H1 (cell line): ENCODE measurements at regions not wholly inside any gene's neighbourhood (a gene's known extent, or its start where the extent isn't known, plus 50 kb on each side); places are given as distances from the start of the nearest gene placed in this dataset.
A peak's percentile ranks its signal among the peaks of the same experiment; 100 is the strongest.

ENCODE experiments used
- CTCF ChIA-PET: fragments of 300-600 bp; sonication (Branson Sonifier 250); formaldehyde crosslinking; loops from one replicate; lab custom pipeline; 2021; ENCODE audit not compliant: partially characterized antibody; lab: Charles Lee
- POLR2A ChIA-PET: fragments of 300-600 bp; sonication (Branson Sonifier 250); formaldehyde crosslinking; loops from one replicate; lab custom pipeline; 2021; ENCODE audit warnings: inconsistent platforms; ENCODE audit not compliant: partially characterized antibody; lab: Charles Lee
- DNase-seq, 2 experiments: peaks; one replicate each; pipeline versions ENCODE4 v3.0.0 to v3.0.0-alpha.2; 2010 to 2022; ENCODE audit warnings: low spot score in 2 of 2, low read depth in 1 of 2, mixed read lengths in 1 of 2
- FAIRE-seq: peaks from 2 replicates; lab custom pipeline; 2011; peaks lifted over from hg19 to GRCh38; lab: Jason Lieb, UNC
- H2AFZ ChIP-seq: 2 replicates; pipeline ENCODE4 v1.8.1; 2012; ENCODE audit warnings: low read length, inconsistent platforms
- H2AK5ac ChIP-seq: 2 replicates; pipeline ENCODE4 v1.6.1; 2013; ENCODE audit warnings: low read depth, low read length
- H2BK120ac ChIP-seq: replicated peaks from 2 replicates; pipeline ENCODE3; 2013; ENCODE audit warnings: low read depth, low read length, inconsistent platforms
- H2BK12ac ChIP-seq: 2 replicates; pipeline ENCODE4 v1.6.1; 2013; ENCODE audit warnings: low read depth, low read length
- H2BK15ac ChIP-seq: 2 replicates; pipeline ENCODE4 v1.6.1; 2013; ENCODE audit warnings: low read length
- H2BK20ac ChIP-seq: 2 replicates; pipeline ENCODE4 v1.6.1; 2013; ENCODE audit warnings: low read length
- H2BK5ac ChIP-seq: 2 replicates; pipeline ENCODE4 v1.6.1; 2013; ENCODE audit warnings: low read depth, low read length
- H3K14ac ChIP-seq: 2 replicates; pipeline ENCODE4 v1.6.1; 2013; ENCODE audit warnings: inconsistent platforms; ENCODE audit not compliant: insufficient read length
- H3K18ac ChIP-seq: 2 replicates; pipeline ENCODE4 v1.6.1; 2013; ENCODE audit warnings: low read length; ENCODE audit errors: extremely low read depth
- H3K23ac ChIP-seq: 2 replicates; pipeline ENCODE4 v1.6.1; 2013; ENCODE audit warnings: inconsistent platforms; ENCODE audit not compliant: insufficient read length
- H3K23me2 ChIP-seq: 2 replicates; pipeline ENCODE4 v1.6.1; 2013; ENCODE audit warnings: low read depth, low read length
- H3K27ac ChIP-seq: 2 replicates; pipeline ENCODE4 v1.6.1; 2011; ENCODE audit warnings: low read depth, low read length, inconsistent platforms
- H3K27me3 ChIP-seq, 4 experiments: replicated peaks in 1 of 4; 1 replicate in 1 of 4; 2 replicates in 3 of 4; pipeline versions ENCODE4 v1.6.1 to v1.8.1; 2011 to 2013; ENCODE audit warnings: low read length in 3 of 4, mild to moderate bottlenecking in 3 of 4, inconsistent platforms in 2 of 4, mixed read lengths in 2 of 4, moderate library complexity in 1 of 4; ENCODE audit not compliant: control insufficient read depth in 3 of 4, insufficient read depth in 3 of 4; ENCODE audit errors: extremely low read depth in 1 of 4
- H3K36me3 ChIP-seq, 4 experiments: 2 replicates each; pipeline versions ENCODE4 v1.6.1 to v1.8.1; 2011 to 2013; ENCODE audit warnings: mild to moderate bottlenecking in 4 of 4, low read length in 3 of 4, moderate library complexity in 2 of 4, control low read depth in 1 of 4, inconsistent platforms in 1 of 4; ENCODE audit not compliant: insufficient read depth in 4 of 4, control insufficient read depth in 2 of 4
- H3K4ac ChIP-seq: replicated peaks from 2 replicates; pipeline ENCODE3; 2013; ENCODE audit warnings: low read length, low read depth, mixed read lengths, inconsistent platforms; ENCODE audit not compliant: insufficient read length
- H3K4me1 ChIP-seq, 4 experiments: replicated peaks in 1 of 4; 1 replicate in 1 of 4; 2 replicates in 3 of 4; pipeline versions ENCODE4 v1.6.1 to v1.8.1; 2011 to 2013; ENCODE audit warnings: low read length in 3 of 4, inconsistent platforms in 2 of 4, mixed read lengths in 1 of 4; ENCODE audit not compliant: insufficient read depth in 4 of 4, control insufficient read depth in 3 of 4
- H3K4me2 ChIP-seq, 2 experiments: 2 replicates each; pipeline versions ENCODE4 v1.6.1 to v1.8.1; 2011 to 2013; ENCODE audit warnings: low read depth in 2 of 2, low read length in 2 of 2, control low read depth in 1 of 2, inconsistent platforms in 1 of 2, mild to moderate bottlenecking in 1 of 2; ENCODE audit not compliant: insufficient read depth in 1 of 2
- H3K4me3 ChIP-seq, 4 experiments: fragments of 200-600, 300-600 bp in 1 of 4; sonication (generic), shearing (Covaris generic), sonication (Bioruptor Twin) in 1 of 4; 2 replicates each; pipeline versions ENCODE4 v1.5.1 to v1.8.1; 2011 to 2016; ENCODE audit warnings: low read length in 4 of 4, low read depth in 3 of 4, control low read depth in 2 of 4, inconsistent platforms in 2 of 4, mild to moderate bottlenecking in 2 of 4, mixed read lengths in 1 of 4, moderate library complexity in 1 of 4; ENCODE audit not compliant: insufficient read depth in 2 of 4; ENCODE audit errors: extremely low read depth in 1 of 4
- H3K56ac ChIP-seq: replicated peaks from 2 replicates; pipeline ENCODE3; 2013; ENCODE audit warnings: low read depth, mild to moderate bottlenecking, mixed read lengths, low read length, inconsistent platforms; ENCODE audit not compliant: insufficient read length
- H3K79me1 ChIP-seq: 2 replicates; pipeline ENCODE4 v1.6.1; 2013; ENCODE audit warnings: low read depth, low read length, control low read depth
- H3K79me2 ChIP-seq, 2 experiments: 2 replicates each; pipeline versions ENCODE4 v1.6.1 to v1.8.1; 2012 to 2013; ENCODE audit warnings: low read length in 2 of 2, mild to moderate bottlenecking in 2 of 2, inconsistent platforms in 1 of 2; ENCODE audit not compliant: insufficient read depth in 2 of 2, control insufficient read depth in 1 of 2
- H3K9ac ChIP-seq, 4 experiments: replicated peaks in 1 of 4; 1 replicate in 1 of 4; 2 replicates in 3 of 4; pipeline versions ENCODE4 v1.6.1 to v1.8.1; 2011 to 2013; ENCODE audit warnings: low read depth in 3 of 4, low read length in 3 of 4, control low read depth in 2 of 4, mild to moderate bottlenecking in 2 of 4, moderate library complexity in 2 of 4, inconsistent platforms in 1 of 4; ENCODE audit errors: extremely low read depth in 1 of 4
- H3K9me3 ChIP-seq, 2 experiments: 2 replicates each; pipeline versions ENCODE4 v1.6.1 to v1.8.1; 2012 to 2013; ENCODE audit warnings: mild to moderate bottlenecking in 2 of 2, moderate library complexity in 2 of 2, control low read depth in 1 of 2, inconsistent platforms in 1 of 2, low read depth in 1 of 2, low read length in 1 of 2, mixed read lengths in 1 of 2; ENCODE audit not compliant: insufficient read depth in 2 of 2
- H4K20me1 ChIP-seq, 2 experiments: replicated peaks in 1 of 2; 2 replicates each; pipeline versions ENCODE3 to v1.8.1; 2011 to 2013; ENCODE audit warnings: inconsistent platforms in 2 of 2, low read length in 2 of 2, mild to moderate bottlenecking in 1 of 2; ENCODE audit not compliant: insufficient read depth in 2 of 2, control insufficient read depth in 1 of 2
- H4K5ac ChIP-seq: 2 replicates; pipeline ENCODE4 v1.6.1; 2013; ENCODE audit warnings: low read length, low read depth, mixed read lengths, inconsistent platforms; ENCODE audit not compliant: insufficient read length
- H4K8ac ChIP-seq: 2 replicates; pipeline ENCODE4 v1.8.0; 2013; ENCODE audit warnings: mild to moderate bottlenecking, moderate library complexity, low read length, inconsistent platforms; ENCODE audit not compliant: insufficient read depth; ENCODE audit errors: extremely low read depth
- H4K91ac ChIP-seq: replicated peaks from 2 replicates; pipeline ENCODE3; 2013; ENCODE audit warnings: low read length, mixed read lengths, inconsistent platforms; ENCODE audit not compliant: insufficient read length
- BCL11A ChIP-seq, 2 experiments: IDR thresholded peaks; one replicate each; pipeline ENCODE4 v1.6.1; 2011; ENCODE audit warnings: low read depth in 2 of 2, low read length in 2 of 2, mild to moderate bottlenecking in 2 of 2
- BRCA1 ChIP-seq: IDR thresholded peaks from 2 replicates; pipeline ENCODE4 v1.6.1; 2012; ENCODE audit warnings: low read depth, low read length, improper control_type of control experiment
- EP300 ChIP-seq, 2 experiments: IDR thresholded peaks; 1 replicate in 1 of 2; 2 replicates in 1 of 2; pipeline ENCODE4 v1.6.1; 2011 to 2012; ENCODE audit warnings: low read depth in 2 of 2, low read length in 2 of 2, mild to moderate bottlenecking in 2 of 2, borderline replicate concordance in 1 of 2, inconsistent platforms in 1 of 2, moderate library complexity in 1 of 2
- EZH2 ChIP-seq: fragments of 200-600 bp; sonication (generic); IDR thresholded peaks from 2 replicates; pipeline ENCODE4 v1.7.1; 2012; ENCODE audit warnings: low read depth, mild to moderate bottlenecking, moderate library complexity, low read length, inconsistent platforms; ENCODE audit not compliant: severe bottlenecking
- FOSL1 ChIP-seq: IDR thresholded peaks from 2 replicates; pipeline ENCODE4 v1.6.1; 2011; ENCODE audit warnings: mild to moderate bottlenecking, low read depth, low read length, moderate library complexity; ENCODE audit not compliant: insufficient read depth
- PHF8 ChIP-seq: fragments of 200-600 bp; sonication (generic); conservative IDR thresholded peaks from 2 replicates; pipeline ENCODE4 v1.7.1; 2012; ENCODE audit warnings: low read depth, mild to moderate bottlenecking, inconsistent platforms, low read length, moderate library complexity
- SAP30 ChIP-seq: fragments of 300-600 bp; sonication (generic); IDR thresholded peaks from 2 replicates; pipeline ENCODE4 v1.7.1; 2012; ENCODE audit warnings: low read length, moderate library complexity, mild to moderate bottlenecking, inconsistent platforms; ENCODE audit not compliant: insufficient read depth, insufficient replicate concordance
- SIRT6 ChIP-seq: IDR thresholded peaks from one replicate; pipeline ENCODE4 v1.7.1; 2012; ENCODE audit warnings: low read length, inconsistent platforms
- SP4 ChIP-seq: IDR thresholded peaks from 2 replicates; pipeline ENCODE4 v1.6.1; 2012; ENCODE audit warnings: low read length, inconsistent platforms
- SRF ChIP-seq: IDR thresholded peaks from 2 replicates; pipeline ENCODE4 v1.6.1; 2011; ENCODE audit warnings: mild to moderate bottlenecking, low read depth, low read length, moderate library complexity
- TAF1 ChIP-seq: IDR thresholded peaks from 2 replicates; pipeline ENCODE4 v1.6.1; 2011; ENCODE audit warnings: mild to moderate bottlenecking, low read depth, low read length
- TAF7 ChIP-seq: optimal IDR thresholded peaks from 2 replicates; pipeline ENCODE3; 2011; ENCODE audit warnings: low read depth, mild to moderate bottlenecking, inconsistent platforms, low read length, moderate library complexity, borderline replicate concordance
- TCF12 ChIP-seq: IDR thresholded peaks from 2 replicates; pipeline ENCODE4 v1.6.1; 2011; ENCODE audit warnings: low read depth, mild to moderate bottlenecking, low read length

- no peak for FAIRE-seq
- H3K9me3 ChIP-seq, result no peaks in the 10 kb centered on the region
- H2AFZ ChIP-seq, result 0 out of 2 replicates have a peak overlapping the region, but pooled peaks have one; percentile 52
- no peak overlapping the region for H2BK5ac ChIP-seq
- no peak overlapping the region for H3K14ac ChIP-seq
- H2AK5ac ChIP-seq, result no peak overlapping the region; the same call in 1 of the 2 replicates
- H3K23ac ChIP-seq, result no peak overlapping the region
- H2BK120ac ChIP-seq, result no peak overlapping the region
- H4K20me1 ChIP-seq, result no peaks in the 10 kb centered on the region
- no peak overlapping the region for H2BK12ac ChIP-seq
- no peaks in the 10 kb centered on the region for H3K79me2 ChIP-seq
- no peak overlapping the region for H2BK20ac ChIP-seq
- no peak overlapping the region for H4K91ac ChIP-seq
- H3K9ac ChIP-seq, result no peak overlapping the region; a peak in 1 of 7 replicates
- H2BK15ac ChIP-seq, result no peak overlapping the region
- H4K8ac ChIP-seq, result no peak overlapping the region
- H3K4ac ChIP-seq, result no peak overlapping the region
- TF ChIP-seq TAF1 (no peak), TAF7 (no peak), TCF12 (no peak), SP4 (no peak), EP300 (IDR thresholded peaks at IDR 0.05; ENCODE audit: borderline replicate concordance in 1 of 2, low read depth in 2 of 2, low read length in 2 of 2) (no peak), FOSL1 (no peak), BCL11A (IDR thresholded peaks at IDR 0.05; ENCODE audit: low read depth in 2 of 2, low read length in 2 of 2) (no peak), SRF (no peak), PHF8 (no peak), EZH2 (no peak), SIRT6 (no peak), BRCA1 (no peak), SAP30 (no peak)
- ChIA-PET CTCF (no interaction called here), POLR2A (no interaction called here)
- H3K79me1 ChIP-seq, result no peaks in the 10 kb centered on the region
- no peaks in the 10 kb centered on the region for H3K27me3 ChIP-seq
- no peak overlapping the region for H3K4me2 ChIP-seq
- no peak for DNase-seq
- no peaks in the 10 kb centered on the region for H3K36me3 ChIP-seq
- H3K56ac ChIP-seq, result no peak overlapping the region
- no peak overlapping the region for H3K18ac ChIP-seq
- H3K4me1 ChIP-seq, result no peaks in the 10 kb centered on the region
- H3K27ac ChIP-seq, result no peak overlapping the region
- no peaks in the 10 kb centered on the region for H3K23me2 ChIP-seq
- no peak overlapping the region for H4K5ac ChIP-seq
- H3K4me3 ChIP-seq, result no peak overlapping the region
Observed at GRCh38 chr1:199083680-199084079, 444.8 kb downstream of the PTPRC start.
